ENCODE measurements at regions not wholly inside any gene's neighbourhood (a gene's known extent, or its start where the extent isn't known, plus 50 kb on each side); places are given as distances from the start of the nearest gene placed in this dataset.

GRCh38 chr18:47427072-47427471, 175.6 kb upstream of the SKOR2 start:
- ChIA-PET POLR2A (no interaction called here), CTCF (no interaction called here)
- H3K4me1 ChIP-seq: no peaks in the 10 kb centered on the region
- no peak overlapping the region for H3K27ac ChIP-seq
- FAIRE-seq (no peak), DNase-seq (ENCODE audit: low read depth in 1 of 2, low spot score in 1 of 2) (no peak), ATAC-seq (no peak)
- H3K9me3 ChIP-seq: no peaks in the 10 kb centered on the region
- H3K4me3 ChIP-seq: no peak overlapping the region
- TF ChIP-seq USF2 (IDR thresholded peaks at IDR 0.05): no peak
- TF ChIP-seq GATA3 (IDR thresholded peaks at IDR 0.05; ENCODE audit: borderline replicate concordance): no peak
- no peak for TF ChIP-seq CEBPB (IDR thresholded peaks at IDR 0.05)
- no peak for TF ChIP-seq RNF2 (IDR thresholded peaks at IDR 0.05; ENCODE audit: borderline replicate concordance, low read depth)
- TF ChIP-seq MAZ (IDR thresholded peaks at IDR 0.05; ENCODE audit: borderline replicate concordance, low read depth, low read length): no peak
- no peak for TF ChIP-seq RARB (CRISPR knock-in tag; IDR thresholded peaks at IDR 0.05)
- no peak for TF ChIP-seq CBX2 (IDR thresholded peaks at IDR 0.05; ENCODE audit: borderline replicate concordance, low read depth)
- TF ChIP-seq HES2 (IDR thresholded peaks at IDR 0.05): no peak
- TF ChIP-seq ZSCAN20 (CRISPR knock-in tag; IDR thresholded peaks at IDR 0.05): no peak
- no peak for TF ChIP-seq CHD2 (IDR thresholded peaks at IDR 0.05; ENCODE audit: low read length, partially characterized antibody)
- no peak for TF ChIP-seq RCOR1 (IDR thresholded peaks at IDR 0.05; ENCODE audit: low read depth, low read length)
- no peak for TF ChIP-seq BCL3 (IDR thresholded peaks at IDR 0.05)
- TF ChIP-seq KDM5A (IDR thresholded peaks at IDR 0.05): no peak
- no peak for TF ChIP-seq HDAC2 (IDR thresholded peaks at IDR 0.05)
- TF ChIP-seq HMGXB4 (CRISPR knock-in tag; IDR thresholded peaks at IDR 0.05; ENCODE audit: borderline replicate concordance): no peak
- TF ChIP-seq MAFK (IDR thresholded peaks at IDR 0.05; ENCODE audit: partially characterized antibody): no peak
- no peak overlapping the region for H3K4me2 ChIP-seq

- CTCF ChIA-PET: interaction anchor here (1.1 kb wide), 1 partner anchor 10 kb away, joined by 3 read pairs; no protein-coding TSS in a partner anchor
- POLR2A ChIA-PET: no interaction called here
- 34% methylated on average over 6 of the region's 7 CpGs for WGBS (ENCODE audit: missing lambda C conversion rate)
- Histone ChIP-seq H3K4me2 (no peak overlapping the region), H3K27ac (no peak overlapping the region), H3K9me3 (no peaks in the 10 kb centered on the region), H3K4me1 (no peaks in the 10 kb centered on the region), H3K4me3 (no peak overlapping the region)
- FAIRE-seq (no peak), DNase-seq (ENCODE audit: low read depth in 1 of 2, low spot score in 1 of 2) (no peak), ATAC-seq (no peak)
- no peak for TF ChIP-seq JUN (IDR thresholded peaks at IDR 0.05)
- no peak for TF ChIP-seq RNF2 (IDR thresholded peaks at IDR 0.05; ENCODE audit: borderline replicate concordance, low read depth)
- no peak for TF ChIP-seq BHLHE40 (IDR thresholded peaks at IDR 0.05; ENCODE audit: low read depth, low read length)
Measured at GRCh38 chr18:47425365-47425764, 173.9 kb upstream of the SKOR2 start.

- no peaks in the 10 kb centered on the region for H3K9me3 ChIP-seq
- no peaks in the 10 kb centered on the region for H3K4me1 ChIP-seq
- DNase-seq (ENCODE audit: low read depth in 1 of 2, low spot score in 1 of 2) (no peak), FAIRE-seq (no peak), ATAC-seq (no peak)
- no peak overlapping the region for H3K27ac ChIP-seq
- H3K4me2 ChIP-seq: no peak overlapping the region
- 44% methylated on average over 5 of the region's 6 CpGs for WGBS (ENCODE audit: missing lambda C conversion rate)
- CTCF ChIA-PET: no interaction called here
- H3K4me3 ChIP-seq: no peak overlapping the region
- POLR2A ChIA-PET: no interaction called here
- no peak for TF ChIP-seq ZNF302 (CRISPR knock-in tag; IDR thresholded peaks at IDR 0.05)
- TF ChIP-seq ELK1 (IDR thresholded peaks at IDR 0.05; ENCODE audit: low read depth, low read length): no peak
- TF ChIP-seq REST (IDR thresholded peaks at IDR 0.05): no peak
- no peak for TF ChIP-seq USF2 (IDR thresholded peaks at IDR 0.05)
- no peak for TF ChIP-seq TFCP2L1 (CRISPR knock-in tag; IDR thresholded peaks at IDR 0.05)
- TF ChIP-seq PHF8 (IDR thresholded peaks at IDR 0.05; ENCODE audit: borderline replicate concordance, low read depth): no peak
- TF ChIP-seq FOSB (CRISPR knock-in tag; IDR thresholded peaks at IDR 0.05): no peak
- no peak for TF ChIP-seq KDM5A (IDR thresholded peaks at IDR 0.05)
Measured at GRCh38 chr18:47422524-47422923, 171.1 kb upstream of the SKOR2 start.

All from A549 (cell line).